Suprapubic skin (tissue), 4 donors: ENCODE measurements at regions not wholly inside any gene's neighbourhood (a gene's known extent, or its start where the extent isn't known, plus 50 kb on each side); places are given as distances from the start of the nearest gene placed in this dataset.

Source experiments
- DNase-seq, 2 donors: peaks; one replicate each; pipeline ENCODE4 v3.0.0-alpha.2; 2019; ENCODE audit warnings: low spot score in 2 of 2
- H3K27ac ChIP-seq: fragments of 200-600 bp; sonication (generic); one replicate; pipeline ENCODE4 v1.5.1; 2019
- H3K27me3 ChIP-seq: fragments of 200-600 bp; sonication (generic); one replicate; pipeline ENCODE4 v1.5.1; 2019
- H3K36me3 ChIP-seq: fragments of 200-600 bp; sonication (generic); one replicate; pipeline ENCODE4 v1.5.1; 2019
- H3K4me1 ChIP-seq: fragments of 200-600 bp; sonication (generic); one replicate; pipeline ENCODE4 v1.5.1; 2019
- H3K4me3 ChIP-seq: fragments of 200-600 bp; sonication (generic); one replicate; pipeline ENCODE4 v1.5.1; 2019; ENCODE audit warnings: mild to moderate bottlenecking
- H3K9me3 ChIP-seq: fragments of 200-600 bp; sonication (generic); one replicate; pipeline ENCODE4 v1.5.1; 2019
- CTCF ChIP-seq, 2 donors: fragments of 200-600 bp in 1 of 2; fragments of 450-650 bp in 1 of 2; sonication (generic) in 1 of 2; IDR thresholded peaks; one replicate each; pipeline ENCODE4 v1.5.1; 2016 to 2019; ENCODE audit warnings: antibody characterized with exemption in 2 of 2, mild to moderate bottlenecking in 1 of 2, moderate library complexity in 1 of 2
- EP300 ChIP-seq: sonication (generic); formaldehyde crosslinking; IDR thresholded peaks from one replicate; pipeline ENCODE4 v1.6.1; 2017; ENCODE audit warnings: antibody characterized with exemption
- POLR2A ChIP-seq, 2 donors: fragments of 450-650 bp; IDR thresholded peaks; one replicate each; pipeline ENCODE4 v1.6.1; 2017; ENCODE audit warnings: antibody characterized with exemption in 2 of 2, mild to moderate bottlenecking in 2 of 2, moderate library complexity in 2 of 2
- POLR2AphosphoS5 ChIP-seq, 3 donors: sonication (generic); formaldehyde crosslinking; IDR thresholded peaks; one replicate each; pipeline ENCODE4 v1.6.1; 2017; ENCODE audit warnings: antibody characterized with exemption in 3 of 3
- WGBS: methylation state at CpG from one replicate; pipeline ENCODE4 v1.1.5; 2018; 5-methylcytosine and 5-hydroxymethylcytosine counted together

GRCh38 chr15:37698679-37699078 lies 235.8 kb upstream of the TMCO5A start:
- H3K4me3 ChIP-seq, result no peak overlapping the region
- TF ChIP-seq POLR2AphosphoS5 (IDR thresholded peaks at IDR 0.05) (no peak), POLR2A (IDR thresholded peaks at IDR 0.05) (no peak), EP300 (no peak), CTCF (IDR thresholded peaks at IDR 0.05) (no peak)
- DNase-seq, result no peak
- WGBS, result 66% methylated on average over 3 of the region's 3 CpGs
- H3K27ac ChIP-seq, result no peak overlapping the region
- H3K27me3 ChIP-seq, result no peaks in the 10 kb centered on the region
- H3K4me1 ChIP-seq, result no peaks in the 10 kb centered on the region
- H3K36me3 ChIP-seq, result no peaks in the 10 kb centered on the region
- no peaks in the 10 kb centered on the region for H3K9me3 ChIP-seq

- DNase-seq, result no peak
- TF ChIP-seq POLR2A (IDR thresholded peaks at IDR 0.05), result no peak
- no peak for TF ChIP-seq POLR2AphosphoS5 (IDR thresholded peaks at IDR 0.05)
- Histone ChIP-seq H3K27me3 (no peaks in the 10 kb centered on the region), H3K36me3 (no peaks in the 10 kb centered on the region), H3K27ac (no peak overlapping the region), H3K4me1 (no peaks in the 10 kb centered on the region), H3K4me3 (no peak overlapping the region), H3K9me3 (no peaks in the 10 kb centered on the region)
- WGBS, result 90% methylated on average over 1 of the region's 1 CpG
Observed at GRCh38 chr15:37701230-37701629, 233.2 kb upstream of the TMCO5A start.

- no peak for TF ChIP-seq CTCF (IDR thresholded peaks at IDR 0.05)
- TF ChIP-seq POLR2AphosphoS5 (IDR thresholded peaks at IDR 0.05), result no peak
- no peak for TF ChIP-seq EP300
- no peak for TF ChIP-seq POLR2A (IDR thresholded peaks at IDR 0.05)
- Histone ChIP-seq H3K4me1 (no peaks in the 10 kb centered on the region), H3K27ac (no peak overlapping the region), H3K36me3 (no peaks in the 10 kb centered on the region), H3K9me3 (no peaks in the 10 kb centered on the region), H3K4me3 (no peak overlapping the region), H3K27me3 (no peaks in the 10 kb centered on the region)
- DNase-seq, result no peak
- WGBS, result 67% methylated on average over 1 of the region's 1 CpG
Observed at GRCh38 chr15:37709669-37710068, 224.8 kb upstream of the TMCO5A start.

GRCh38 chr15:37715101-37715500 lies 219.3 kb upstream of the TMCO5A start:
- Histone ChIP-seq H3K4me1 (no peaks in the 10 kb centered on the region), H3K27me3 (no peaks in the 10 kb centered on the region), H3K4me3 (no peak overlapping the region), H3K9me3 (no peaks in the 10 kb centered on the region), H3K27ac (no peak overlapping the region), H3K36me3 (no peaks in the 10 kb centered on the region)
- WGBS, result 76% methylated on average over 1 of the region's 1 CpG
- TF ChIP-seq CTCF (IDR thresholded peaks at IDR 0.05) (no peak), POLR2AphosphoS5 (IDR thresholded peaks at IDR 0.05) (no peak), POLR2A (IDR thresholded peaks at IDR 0.05) (no peak), EP300 (no peak)
- no peak for DNase-seq

GRCh38 chr15:37720267-37720666 lies 214.2 kb upstream of the TMCO5A start:
- 81% methylated on average over 9 of the region's 9 CpGs for WGBS
- no peaks in the 10 kb centered on the region for H3K27me3 ChIP-seq
- H3K9me3 ChIP-seq, result no peaks in the 10 kb centered on the region
- DNase-seq, result no peak
- H3K4me1 ChIP-seq, result no peaks in the 10 kb centered on the region
- H3K27ac ChIP-seq, result no peak overlapping the region
- TF ChIP-seq CTCF (IDR thresholded peaks at IDR 0.05) (no peak), EP300 (no peak), POLR2A (IDR thresholded peaks at IDR 0.05) (no peak), POLR2AphosphoS5 (IDR thresholded peaks at IDR 0.05) (no peak)
- H3K36me3 ChIP-seq, result no peaks in the 10 kb centered on the region
- H3K4me3 ChIP-seq, result no peak overlapping the region

- 79% methylated on average over 5 of the region's 5 CpGs for WGBS
- H3K4me3 ChIP-seq, result no peak overlapping the region
- no peaks in the 10 kb centered on the region for H3K4me1 ChIP-seq
- no peaks in the 10 kb centered on the region for H3K36me3 ChIP-seq
- H3K27ac ChIP-seq, result no peak overlapping the region
- H3K9me3 ChIP-seq, result no peaks in the 10 kb centered on the region
- no peak for DNase-seq
- H3K27me3 ChIP-seq, result no peaks in the 10 kb centered on the region
- TF ChIP-seq CTCF (IDR thresholded peaks at IDR 0.05) (no peak), POLR2A (IDR thresholded peaks at IDR 0.05) (no peak), POLR2AphosphoS5 (IDR thresholded peaks at IDR 0.05) (no peak), EP300 (no peak)
Observed at GRCh38 chr15:37731146-37731746, 203.2 kb upstream of the TMCO5A start.
